SU-DHL-6 (cell line): ENCODE measurements at regions not wholly inside any gene's neighbourhood (a gene's known extent, or its start where the extent isn't known, plus 50 kb on each side); places are given as distances from the start of the nearest gene placed in this dataset.

Source experiments
- H2AFZ ChIP-seq: fragments of 200-600 bp; sonication (generic); 2 replicates; pipeline ENCODE4 v1.6.1; 2014; ENCODE audit warnings: low read depth, mild to moderate bottlenecking, moderate library complexity, mixed read lengths, antibody characterized with exemption, low read length; ENCODE audit not compliant: severe bottlenecking
- H3F3A ChIP-seq: fragments of 200-600 bp; shearing (Covaris generic); 2 replicates; pipeline ENCODE4 v1.6.0; 2016; ENCODE audit warnings: antibody characterized with exemption, mild to moderate bottlenecking; ENCODE audit not compliant: insufficient read depth
- H3K27ac ChIP-seq: fragments of 200-600 bp; sonication (generic); 2 replicates; pipeline ENCODE4 v1.5.1; 2016; ENCODE audit warnings: low read depth, mild to moderate bottlenecking, low read length, moderate library complexity, mixed read lengths
- H3K27me3 ChIP-seq: fragments of 200-600 bp; sonication (generic), shearing (Covaris generic); 2 replicates; pipeline ENCODE4 v1.6.0; 2014; ENCODE audit warnings: mild to moderate bottlenecking, low read length
- H3K36me3 ChIP-seq: fragments of 200-600 bp; sonication (generic); 2 replicates; pipeline ENCODE4 v1.6.1; 2014; ENCODE audit warnings: mild to moderate bottlenecking, low read length, mixed read lengths
- H3K4me2 ChIP-seq: fragments of 300-600, 200-600 bp; shearing (Covaris generic), sonication (generic); 2 replicates; pipeline ENCODE4 v1.6.0; 2014; ENCODE audit warnings: low read length, low read depth, mild to moderate bottlenecking; ENCODE audit not compliant: poor library complexity, severe bottlenecking
- H3K4me3 ChIP-seq: fragments of 200-600 bp; sonication (generic); 2 replicates; pipeline ENCODE4 v1.5.1; 2014; ENCODE audit warnings: antibody characterized with exemption, low read length, mild to moderate bottlenecking, mixed read lengths; ENCODE audit not compliant: insufficient read depth, poor library complexity, severe bottlenecking
- H3K79me2 ChIP-seq: fragments of 200-600 bp; sonication (generic); 2 replicates; pipeline ENCODE4 v1.6.1; 2014; ENCODE audit warnings: mild to moderate bottlenecking, low read length, moderate library complexity; ENCODE audit not compliant: insufficient read depth
- H3K9ac ChIP-seq: fragments of 200-600 bp; sonication (generic); 2 replicates; pipeline ENCODE4 v1.7.0; 2014; ENCODE audit warnings: mild to moderate bottlenecking, low read length
- H3K9me2 ChIP-seq: fragments of 200-600 bp; sonication (generic); replicated peaks from 2 replicates; pipeline ENCODE4 v1.6.1; 2014; ENCODE audit warnings: low read length; ENCODE audit not compliant: insufficient read depth
- H3K9me3 ChIP-seq: fragments of 200-600 bp; sonication (generic); 2 replicates; pipeline ENCODE4 v1.6.1; 2014; ENCODE audit warnings: low read length, mixed read lengths; ENCODE audit not compliant: insufficient read depth
- H4K20me1 ChIP-seq: fragments of 200-600 bp; sonication (generic); 2 replicates; pipeline ENCODE4 v1.6.1; 2014; ENCODE audit warnings: low read depth, mild to moderate bottlenecking, antibody characterized with exemption, low read length, moderate library complexity, mixed read lengths
- CTCF ChIP-seq: fragments of 200-600 bp; sonication (generic); IDR thresholded peaks from one replicate; pipeline ENCODE4 v1.5.1; 2017; ENCODE audit warnings: antibody characterized with exemption, mild to moderate bottlenecking, low read length, moderate library complexity; ENCODE audit not compliant: insufficient read depth, poor library complexity, severe bottlenecking
- EZH2phosphoT487 ChIP-seq: fragments of 200-600 bp; sonication (generic), shearing (Covaris generic); conservative IDR thresholded peaks from 2 replicates; pipeline ENCODE4 v1.6.1; 2018; ENCODE audit warnings: mild to moderate bottlenecking, antibody characterized with exemption, low read length, moderate library complexity, mixed read lengths

- no peaks in the 10 kb centered on the region for H3K79me2 ChIP-seq
- no peak overlapping the region for H2AFZ ChIP-seq
- no peak overlapping the region for H3K27ac ChIP-seq
- H3K36me3 ChIP-seq: no peaks in the 10 kb centered on the region
- H3K4me3 ChIP-seq: no peak overlapping the region
- H3F3A ChIP-seq: no peaks in the 10 kb centered on the region
- H3K27me3 ChIP-seq: no peaks in the 10 kb centered on the region
- no peak overlapping the region for H3K4me2 ChIP-seq
- H3K9me2 ChIP-seq: no peaks in the 10 kb centered on the region
- peaks cover 11% of the 10 kb centered on the region; the same call in 1 of the 2 replicates for H3K9me3 ChIP-seq
- no peaks in the 10 kb centered on the region for H4K20me1 ChIP-seq
- TF ChIP-seq CTCF (no peak), EZH2phosphoT487 (no peak)
- H3K9ac ChIP-seq: no peak overlapping the region
These were observed 75.7 kb upstream of the HAAO start for GRCh38 chr2:42868096-42868495.

GRCh38 chr2:42867093-42868065, 75.0 kb upstream of the HAAO start:
- no peak overlapping the region for H2AFZ ChIP-seq
- TF ChIP-seq EZH2phosphoT487 (no peak), CTCF (no peak)

GRCh38 chr2:42865884-42866881, 73.8 kb upstream of the HAAO start:
- TF ChIP-seq EZH2phosphoT487: no peak
- no peak for TF ChIP-seq CTCF

More at GRCh38 chr2:42867093-42868065, 75.0 kb upstream of the HAAO start:
- Histone ChIP-seq H3K4me3 (no peak overlapping the region), H3F3A (no peaks in the 10 kb centered on the region), H3K27ac (no peak overlapping the region), H3K4me2 (no peak overlapping the region), H3K9me3 (peaks cover 11% of the 10 kb centered on the region; the same call in 1 of the 2 replicates), H3K9ac (no peak overlapping the region), H4K20me1 (no peaks in the 10 kb centered on the region), H3K27me3 (no peaks in the 10 kb centered on the region), H3K36me3 (no peaks in the 10 kb centered on the region), H3K79me2 (no peaks in the 10 kb centered on the region), H3K9me2 (no peaks in the 10 kb centered on the region)

More at GRCh38 chr2:42865884-42866881, 73.8 kb upstream of the HAAO start:
- Histone ChIP-seq H3K36me3 (no peaks in the 10 kb centered on the region), H3K27me3 (no peaks in the 10 kb centered on the region), H3F3A (no peaks in the 10 kb centered on the region), H3K9me3 (peaks cover 11% of the 10 kb centered on the region; the same call in 1 of the 2 replicates), H2AFZ (no peak overlapping the region), H3K27ac (no peak overlapping the region), H3K79me2 (no peaks in the 10 kb centered on the region), H3K9me2 (no peaks in the 10 kb centered on the region), H4K20me1 (no peaks in the 10 kb centered on the region), H3K9ac (no peak overlapping the region), H3K4me2 (no peak overlapping the region), H3K4me3 (no peak overlapping the region)
